HG02610 (cell line): ENCODE measurements at regions not wholly inside any gene's neighbourhood (a gene's known extent, or its start where the extent isn't known, plus 50 kb on each side); places are given as distances from the start of the nearest gene placed in this dataset.

Experiments used
- ATAC-seq: cut with Tn5 transposase; IDR thresholded peaks from one replicate; pipeline ENCODE4 v1.9.1; 2021; ENCODE audit warnings: mild to moderate bottlenecking, moderate library complexity; ENCODE audit not compliant: unreplicated experiment

GRCh38 chr7:98679741-98680140 is 62.7 kb downstream of the NPTX2 start:
- ATAC-seq: no peak

GRCh38 chr7:98681511-98681910 is 64.4 kb downstream of the NPTX2 start:
- ATAC-seq: no peak

- no peak for ATAC-seq
Observed at GRCh38 chr7:98681951-98682350, 64.9 kb downstream of the NPTX2 start.

DNA sequence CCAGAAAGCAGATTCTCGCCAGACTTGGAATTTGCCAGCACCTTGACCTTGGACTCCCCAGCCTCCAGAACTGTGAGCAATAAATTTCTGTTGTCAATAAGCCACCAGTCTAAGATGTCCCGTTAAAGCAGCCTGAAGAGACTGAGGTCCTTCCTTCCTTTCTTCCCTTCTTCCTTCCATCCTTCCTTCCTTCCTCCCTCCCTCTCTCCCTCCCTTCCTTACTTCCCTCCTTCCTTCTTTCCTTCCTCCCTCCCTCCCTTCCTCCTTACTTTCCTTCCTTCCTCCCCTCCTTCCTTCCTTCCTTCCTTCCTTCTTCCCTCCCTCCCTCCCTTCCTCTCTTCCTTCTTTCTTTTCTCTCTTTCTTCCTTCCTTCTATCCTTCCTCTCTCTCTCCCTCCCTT is 66.4 kb downstream of the NPTX2 start:
- ATAC-seq: no peak

DNA sequence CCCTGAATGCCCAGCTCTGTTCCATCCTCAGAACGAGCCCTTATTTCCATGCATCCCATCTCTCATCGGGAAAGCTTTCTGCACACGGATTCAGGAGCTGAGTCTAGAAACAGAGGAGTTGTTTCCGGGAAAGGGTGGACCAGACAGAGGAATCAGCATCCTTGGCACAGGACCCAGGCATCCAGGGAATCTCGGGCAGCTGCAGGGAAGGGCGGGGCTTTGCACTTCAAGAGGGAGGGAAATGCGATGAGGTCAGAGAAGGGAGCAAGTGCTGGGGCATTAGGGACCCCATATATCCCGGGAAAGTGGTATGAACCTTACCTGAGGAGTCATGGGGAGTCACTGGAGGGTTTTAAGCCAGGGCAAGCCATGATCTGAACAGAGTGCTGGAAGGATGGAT is 68.5 kb downstream of the NPTX2 start:
- no peak for ATAC-seq

DNA sequence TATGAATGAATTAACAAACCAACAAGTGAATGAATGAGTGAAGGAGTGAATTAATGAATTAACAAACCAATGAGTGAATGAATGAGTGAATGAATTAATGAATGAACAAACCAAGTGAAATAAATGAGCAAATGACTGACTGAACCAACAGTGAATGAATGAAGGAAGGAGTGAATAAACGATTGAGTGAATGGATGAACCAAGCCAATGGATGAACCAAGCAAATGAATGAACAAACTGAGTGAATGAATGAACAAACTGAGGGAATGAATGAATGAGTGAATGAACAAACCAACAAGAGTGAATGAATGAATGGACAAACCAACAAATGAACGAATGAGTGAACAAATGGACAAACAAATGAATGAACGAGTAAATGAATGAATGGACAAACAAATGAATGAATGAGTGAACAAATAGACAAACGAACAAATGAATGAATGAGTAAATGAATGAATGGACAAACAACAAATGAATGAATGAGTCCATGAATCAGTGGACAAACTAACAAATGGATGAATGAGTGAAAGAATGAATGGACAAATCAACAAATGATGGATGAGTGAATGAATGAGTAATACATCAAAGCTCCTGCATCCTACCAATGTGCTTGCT is 69.5 kb downstream of the NPTX2 start:
- no peak for ATAC-seq

DNA sequence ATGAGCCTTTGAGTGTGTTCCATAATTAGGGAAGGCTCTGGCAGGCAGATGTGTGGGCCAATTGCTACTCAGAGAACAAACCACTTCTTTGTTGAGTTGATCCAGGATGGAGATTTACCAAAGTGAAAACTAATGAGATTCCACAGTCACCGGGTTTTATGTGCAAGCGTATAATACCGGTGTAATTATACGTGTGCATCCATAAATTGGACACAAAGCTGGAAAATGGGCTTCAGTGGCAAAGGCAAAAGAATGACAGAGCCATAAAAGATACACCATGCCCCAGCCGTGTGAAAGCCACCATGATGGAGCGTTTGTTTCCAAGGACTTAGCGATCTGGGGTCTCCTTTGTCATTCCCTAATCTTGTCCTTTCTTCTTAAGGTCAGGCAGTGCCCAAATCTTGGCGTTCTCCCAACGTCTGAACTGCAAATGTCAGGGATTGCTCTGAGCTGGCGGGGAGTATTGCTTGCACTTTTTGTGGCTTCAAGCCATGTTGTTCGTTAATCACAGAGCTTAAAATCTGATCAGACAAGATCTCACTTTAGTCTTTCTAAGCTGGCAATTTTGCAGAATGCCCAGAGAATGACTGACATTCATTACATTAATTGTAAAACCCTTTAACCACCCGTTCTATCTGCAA is 70.1 kb downstream of the NPTX2 start:
- no peak for ATAC-seq

GRCh38 chr7:98691619-98692018 is 74.5 kb downstream of the NPTX2 start:
- ATAC-seq: no peak

DNA sequence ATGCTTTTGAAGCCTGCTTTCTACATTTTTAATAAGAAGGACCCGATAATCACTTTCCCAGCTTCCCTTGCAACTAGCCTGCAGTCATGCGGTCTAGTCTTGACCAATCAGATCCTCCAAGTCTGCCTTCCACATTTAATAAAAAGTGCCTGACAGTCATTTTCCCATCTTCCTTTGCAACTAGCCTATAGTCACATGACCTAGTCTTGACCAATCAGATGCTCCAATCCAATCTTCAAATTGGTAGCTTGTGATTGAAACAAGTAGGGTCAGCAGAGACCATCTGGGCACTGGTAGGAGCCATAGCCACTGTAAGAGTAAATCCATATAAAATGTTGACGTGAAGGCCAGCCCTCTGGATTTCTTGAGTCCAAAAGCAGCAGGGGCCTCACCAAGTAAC is 80.0 kb downstream of the NPTX2 start:
- ATAC-seq: no peak

DNA sequence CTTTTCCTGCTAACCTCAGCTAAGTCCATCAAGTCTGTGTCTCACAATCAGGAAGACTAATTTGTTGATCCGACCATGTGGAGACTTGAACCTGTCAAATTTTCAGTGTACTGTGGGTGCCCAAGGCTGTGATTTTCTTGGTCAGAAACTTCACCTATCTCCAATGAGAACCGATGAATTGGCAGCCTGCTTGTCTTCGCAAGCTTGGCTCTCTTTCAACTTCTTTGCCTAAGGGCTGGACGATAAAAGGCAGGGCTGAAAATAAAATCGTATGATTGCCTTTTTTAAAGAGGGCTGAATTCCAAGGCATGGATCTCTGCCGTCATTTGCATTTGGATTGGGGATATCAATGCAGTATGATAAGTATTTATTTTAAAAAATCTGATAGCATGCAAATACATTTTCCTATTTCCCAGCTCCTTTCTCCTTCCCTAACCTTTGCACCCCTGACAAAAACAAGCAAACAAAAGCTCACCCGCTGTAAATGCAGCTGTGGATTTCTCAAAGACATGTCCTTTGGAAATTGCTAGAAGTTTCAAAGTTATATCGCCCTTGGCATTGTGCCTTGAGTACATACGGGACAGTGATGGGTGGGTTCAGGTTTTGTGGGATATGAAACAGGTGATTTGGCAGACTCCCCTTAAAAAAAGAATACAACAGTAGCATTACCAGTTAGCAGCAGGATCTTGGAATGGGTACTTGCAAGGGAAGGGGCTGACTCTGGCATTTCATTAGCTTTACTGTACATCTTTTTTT is 80.6 kb downstream of the NPTX2 start:
- ATAC-seq: no peak

DNA sequence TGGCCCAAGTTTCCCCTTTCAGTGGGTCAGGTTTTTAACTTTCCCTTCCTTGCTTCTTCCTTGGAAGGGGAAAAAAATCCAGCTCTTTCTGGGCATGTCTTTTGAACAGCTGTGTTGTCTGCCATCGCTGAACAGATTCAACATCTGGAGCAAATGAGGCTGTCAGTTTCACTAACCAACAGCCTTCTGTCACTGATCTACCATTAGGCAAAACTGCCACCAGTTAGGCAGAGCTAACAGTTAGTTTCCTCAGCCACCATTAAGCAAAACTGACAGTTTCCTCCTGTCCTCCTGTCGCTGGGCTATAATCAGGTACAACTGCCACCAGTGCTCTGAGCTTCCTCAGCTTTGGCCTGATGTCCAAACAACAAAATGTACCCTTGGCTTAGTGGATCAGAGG is 81.9 kb downstream of the NPTX2 start:
- no peak for ATAC-seq

GRCh38 chr7:98700533-98700932 is 83.4 kb downstream of the NPTX2 start:
- no peak for ATAC-seq

- no peak for ATAC-seq
Observed at GRCh38 chr7:98701372-98701771, 84.3 kb downstream of the NPTX2 start.

DNA sequence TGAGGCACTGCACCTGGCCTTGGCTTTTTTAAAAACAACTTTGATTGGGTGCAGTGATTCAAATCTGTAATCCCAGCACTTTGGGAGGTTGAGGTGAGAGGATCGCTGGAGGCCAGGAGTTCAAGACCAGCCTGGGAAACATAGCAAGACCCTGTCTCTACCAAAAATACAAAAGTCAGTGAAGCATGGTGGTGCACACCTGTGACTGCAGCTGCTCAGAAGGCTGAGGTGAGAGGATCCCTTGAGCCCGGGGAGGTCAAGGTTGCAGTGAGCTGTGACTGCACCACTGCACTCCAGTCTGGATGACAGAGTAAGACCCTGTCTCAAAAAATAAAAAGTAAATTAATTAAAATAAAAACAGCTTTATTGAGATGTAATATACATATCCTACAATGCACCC is 84.9 kb downstream of the NPTX2 start:
- no peak for ATAC-seq

DNA sequence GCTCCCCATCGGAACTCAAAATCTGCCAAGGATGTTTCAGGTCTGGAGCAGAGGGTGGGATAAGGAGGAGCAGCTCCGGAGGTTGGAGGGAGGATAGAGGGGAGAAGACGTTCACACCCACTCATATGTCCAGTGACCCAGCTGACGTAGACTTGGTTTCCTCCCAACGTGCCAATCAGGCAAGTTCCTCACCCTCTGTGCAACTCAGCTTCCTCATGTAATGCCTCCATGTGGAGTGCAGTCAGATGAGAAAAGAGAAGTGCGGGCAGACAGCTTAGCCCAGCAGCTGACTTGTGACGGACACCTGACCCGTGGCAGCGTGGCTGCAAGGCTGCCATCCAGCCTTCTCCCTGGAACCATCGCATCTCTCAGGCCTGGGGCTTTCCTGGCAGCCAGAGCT is 86.8 kb downstream of the NPTX2 start:
- ATAC-seq: no peak

DNA sequence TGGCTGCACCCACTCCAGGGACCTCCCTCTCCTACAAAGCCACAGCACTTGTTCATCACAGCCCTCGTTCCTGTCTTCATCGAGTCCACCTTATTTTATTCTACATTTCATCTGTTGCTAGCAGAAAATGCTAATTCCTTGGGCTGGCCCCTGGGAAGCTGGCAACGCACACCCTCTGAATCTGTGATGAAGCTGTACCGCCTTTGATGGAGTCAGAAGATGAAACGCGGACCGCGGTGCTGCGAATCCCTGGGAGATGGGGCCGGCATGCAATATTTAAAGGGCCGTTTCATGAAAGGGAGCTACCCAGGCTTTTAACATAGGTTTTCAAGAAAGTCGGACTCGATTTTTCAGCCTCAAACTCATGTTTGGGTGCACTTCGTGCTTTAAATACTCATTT is 88.5 kb downstream of the NPTX2 start:
- ATAC-seq: no peak

DNA sequence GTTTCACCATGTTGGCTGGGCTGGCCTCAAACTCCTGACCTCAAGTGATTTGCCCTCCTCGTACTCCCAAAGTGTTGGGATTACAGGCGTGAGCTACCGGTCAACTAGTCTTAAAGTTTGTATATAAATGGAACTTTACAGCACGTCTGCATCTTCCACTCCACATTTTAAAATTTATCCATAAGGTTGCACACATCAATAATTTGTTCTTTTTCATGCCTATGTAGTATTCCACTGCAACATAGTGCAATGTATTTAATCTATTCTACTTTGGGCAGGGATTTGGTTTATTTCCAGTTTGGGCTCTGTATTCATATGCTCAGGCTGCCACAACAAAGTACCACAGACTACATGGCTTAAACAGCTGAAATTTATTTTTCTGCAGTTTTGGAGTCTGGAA is 90.0 kb downstream of the NPTX2 start:
- ATAC-seq: no peak

DNA sequence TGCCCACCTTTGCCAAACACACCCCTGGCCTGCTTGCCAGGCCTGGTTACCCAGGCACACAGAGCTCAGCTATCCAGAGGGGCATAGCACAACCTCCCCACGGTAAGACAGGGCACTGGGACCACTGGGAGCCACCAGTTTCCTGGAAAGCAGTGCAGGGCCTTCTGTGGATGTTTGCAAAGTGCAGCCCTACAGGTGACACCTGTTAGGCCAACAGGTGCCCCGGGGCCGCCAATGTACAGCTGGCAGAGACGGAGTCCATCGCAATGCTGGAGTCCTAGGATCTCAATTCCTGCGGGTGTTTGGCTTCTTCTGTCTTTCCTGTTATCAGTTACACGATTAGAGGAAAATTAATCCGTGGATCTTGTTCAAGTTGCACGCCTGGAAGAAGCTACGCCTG is 94.9 kb downstream of the NPTX2 start:
- ATAC-seq: no peak

DNA sequence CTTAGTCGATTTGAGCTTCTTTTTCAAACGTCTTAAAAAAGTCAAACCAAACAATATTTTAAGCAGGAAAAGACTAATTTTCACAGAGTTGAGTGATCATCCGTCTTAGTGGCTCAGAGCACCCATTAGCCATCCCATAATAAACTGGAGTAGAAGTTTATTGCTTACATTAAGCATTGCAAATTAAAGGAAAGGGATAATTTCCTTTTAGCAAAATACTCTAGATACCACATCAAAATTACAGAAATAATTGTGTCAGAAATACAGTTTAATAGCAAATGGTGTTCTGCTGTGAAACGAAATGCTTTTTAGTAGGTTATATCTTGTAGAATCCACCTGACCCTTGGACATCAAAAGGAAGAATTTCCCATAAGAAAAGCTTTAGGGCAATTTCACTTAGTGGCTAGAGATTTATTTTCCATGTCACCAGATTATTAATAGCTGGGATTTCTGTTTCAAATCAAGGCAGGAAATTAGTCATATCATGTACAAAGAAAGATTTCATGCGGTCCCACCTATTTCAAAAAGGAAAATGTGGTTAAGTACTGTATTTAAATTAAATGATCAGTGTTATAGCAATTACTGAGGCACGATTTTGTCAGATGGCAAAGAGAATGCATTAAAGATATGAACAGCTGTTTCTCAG is 96.2 kb downstream of the NPTX2 start:
- ATAC-seq: no peak

- ATAC-seq: no peak
Observed at GRCh38 chr7:98719396-98719795, 102.3 kb downstream of the NPTX2 start.

DNA sequence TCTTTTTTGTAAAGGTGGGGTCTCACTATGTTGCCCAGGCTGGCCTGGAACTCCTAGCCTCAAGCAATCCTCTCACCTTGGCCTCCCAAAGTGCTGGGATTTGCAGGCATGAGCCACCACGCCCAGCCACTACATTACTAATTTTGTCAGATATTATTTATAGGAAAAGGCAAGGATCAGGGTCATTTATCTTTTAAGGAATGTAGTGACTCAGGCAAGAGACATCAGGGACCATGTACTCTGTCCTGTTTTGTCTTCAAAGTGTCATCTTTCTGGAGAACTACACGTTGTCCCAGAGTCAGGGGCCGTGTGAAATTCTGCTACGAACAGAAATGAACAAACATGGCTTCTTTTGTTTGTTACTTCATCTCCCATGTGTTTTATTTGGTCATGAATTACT is 105.3 kb downstream of the NPTX2 start:
- no peak for ATAC-seq

GRCh38 chr7:98724591-98724990 is 107.5 kb downstream of the NPTX2 start:
- no peak for ATAC-seq
